ENCODE measurements at regions not wholly inside any gene's neighbourhood (a gene's known extent, or its start where the extent isn't known, plus 50 kb on each side); places are given as distances from the start of the nearest gene placed in this dataset.

GRCh38 chr12:63424671-63425070 is 243.6 kb downstream of the DPY19L2 start:
- Histone ChIP-seq H3K4me3 (ENCODE audit: low read depth, low read length) (no peak overlapping the region), H3K27me3 (replicated peaks; ENCODE audit: control insufficient read depth, insufficient read depth, low read length) (no peaks in the 10 kb centered on the region), H3K9me3 (no peaks in the 10 kb centered on the region), H3K36me3 (ENCODE audit: control insufficient read depth, insufficient read depth, low read length) (no peaks in the 10 kb centered on the region), H3K4me1 (no peaks in the 10 kb centered on the region)
- Mint-ChIP-seq H3K4me1 (ENCODE audit: low read depth, unreplicated experiment) (no peaks in the 10 kb centered on the region), H3K36me3 (ENCODE audit: insufficient read depth, unreplicated experiment) (no peaks in the 10 kb centered on the region), H3K4me3 (ENCODE audit: unreplicated experiment) (no peak overlapping the region), H3K27ac (ENCODE audit: unreplicated experiment) (no peak overlapping the region), H3K9me3 (ENCODE audit: unreplicated experiment) (peaks cover under 1% of the 10 kb centered on the region), H3K27me3 (ENCODE audit: insufficient read depth, unreplicated experiment) (peaks cover 9% of the 10 kb centered on the region)
- CTCF ChIA-PET: no interaction called here
- POLR2A ChIA-PET: no interaction called here
- no TSS peak for BruUV-seq (replicated peaks)
- DNase-seq: no peak
- intact Hi-C loops (cut with micrococcal nuclease; ENCODE audit: unreplicated experiment): no loop called here
- TF ChIP-seq, protein P1, sequence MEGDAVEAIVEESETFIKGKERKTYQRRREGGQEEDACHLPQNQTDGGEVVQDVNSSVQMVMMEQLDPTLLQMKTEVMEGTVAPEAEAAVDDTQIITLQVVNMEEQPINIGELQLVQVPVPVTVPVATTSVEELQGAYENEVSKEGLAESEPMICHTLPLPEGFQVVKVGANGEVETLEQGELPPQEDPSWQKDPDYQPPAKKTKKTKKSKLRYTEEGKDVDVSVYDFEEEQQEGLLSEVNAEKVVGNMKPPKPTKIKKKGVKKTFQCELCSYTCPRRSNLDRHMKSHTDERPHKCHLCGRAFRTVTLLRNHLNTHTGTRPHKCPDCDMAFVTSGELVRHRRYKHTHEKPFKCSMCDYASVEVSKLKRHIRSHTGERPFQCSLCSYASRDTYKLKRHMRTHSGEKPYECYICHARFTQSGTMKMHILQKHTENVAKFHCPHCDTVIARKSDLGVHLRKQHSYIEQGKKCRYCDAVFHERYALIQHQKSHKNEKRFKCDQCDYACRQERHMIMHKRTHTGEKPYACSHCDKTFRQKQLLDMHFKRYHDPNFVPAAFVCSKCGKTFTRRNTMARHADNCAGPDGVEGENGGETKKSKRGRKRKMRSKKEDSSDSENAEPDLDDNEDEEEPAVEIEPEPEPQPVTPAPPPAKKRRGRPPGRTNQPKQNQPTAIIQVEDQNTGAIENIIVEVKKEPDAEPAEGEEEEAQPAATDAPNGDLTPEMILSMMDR (IDR thresholded peaks at IDR 0.05; ENCODE audit: insufficient read depth in 1 of 2, low read depth in 1 of 2, low read length in 1 of 2, severe bottlenecking in 1 of 2, unreplicated experiment in 1 of 2): no peak

DNA sequence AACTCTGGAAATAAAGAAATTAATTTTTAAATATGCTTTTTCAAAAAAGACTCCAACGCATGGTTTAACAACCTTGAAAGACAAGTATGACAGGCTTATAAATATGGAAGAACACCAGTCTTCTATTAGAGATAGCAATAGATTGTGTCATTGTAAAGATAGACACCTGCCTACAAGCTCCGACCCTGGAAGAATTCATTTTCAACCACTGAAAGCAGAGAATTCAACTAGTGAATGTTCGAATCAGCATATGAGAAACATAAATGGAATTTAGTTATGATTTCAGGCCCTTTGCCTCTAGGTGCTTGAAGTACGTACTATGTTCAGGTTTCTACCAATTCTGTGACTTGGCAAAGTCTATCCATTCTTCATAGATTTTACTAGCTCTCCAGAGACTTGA is 244.5 kb downstream of the DPY19L2 start:
- ChIA-PET POLR2A (no interaction called here), CTCF (no interaction called here)
- DNase-seq: no peak
- Histone ChIP-seq H3K27me3 (replicated peaks; ENCODE audit: control insufficient read depth, insufficient read depth, low read length) (no peaks in the 10 kb centered on the region), H3K9me3 (no peaks in the 10 kb centered on the region), H3K4me3 (ENCODE audit: low read depth, low read length) (no peak overlapping the region), H3K36me3 (ENCODE audit: control insufficient read depth, insufficient read depth, low read length) (no peaks in the 10 kb centered on the region), H3K4me1 (no peaks in the 10 kb centered on the region)
- H3K4me1 Mint-ChIP-seq (ENCODE audit: low read depth, unreplicated experiment): peaks cover 6% of the 10 kb centered on the region
- peaks cover 9% of the 10 kb centered on the region for H3K27me3 Mint-ChIP-seq (ENCODE audit: insufficient read depth, unreplicated experiment)
- intact Hi-C loops (cut with micrococcal nuclease; ENCODE audit: unreplicated experiment): no loop called here
- H3K27ac Mint-ChIP-seq (ENCODE audit: unreplicated experiment): no peak overlapping the region
- H3K9me3 Mint-ChIP-seq (ENCODE audit: unreplicated experiment): peaks cover 8% of the 10 kb centered on the region
- no TSS peak for BruUV-seq (replicated peaks)
- TF ChIP-seq, protein P1 (IDR thresholded peaks at IDR 0.05; ENCODE audit: insufficient read depth in 1 of 2, low read depth in 1 of 2, low read length in 1 of 2, severe bottlenecking in 1 of 2, unreplicated experiment in 1 of 2): no peak
- no peaks in the 10 kb centered on the region for H3K36me3 Mint-ChIP-seq (ENCODE audit: insufficient read depth, unreplicated experiment)
- no peak overlapping the region for H3K4me3 Mint-ChIP-seq (ENCODE audit: unreplicated experiment)

- H3K4me1 Mint-ChIP-seq (ENCODE audit: low read depth, unreplicated experiment): peaks cover 7% of the 10 kb centered on the region
- Histone ChIP-seq H3K4me3 (ENCODE audit: low read depth, low read length) (no peak overlapping the region), H3K36me3 (ENCODE audit: control insufficient read depth, insufficient read depth, low read length) (no peaks in the 10 kb centered on the region), H3K27me3 (replicated peaks; ENCODE audit: control insufficient read depth, insufficient read depth, low read length) (no peaks in the 10 kb centered on the region), H3K9me3 (peaks cover 4% of the 10 kb centered on the region; the same call in 1 of the 2 replicates), H3K4me1 (no peaks in the 10 kb centered on the region)
- H3K27ac Mint-ChIP-seq (ENCODE audit: unreplicated experiment): no peak overlapping the region
- intact Hi-C loops (cut with micrococcal nuclease; ENCODE audit: unreplicated experiment): loop anchor here (1.0 kb wide), 2 partner anchors 317 to 382 kb away; no protein-coding TSS in a partner anchor
- TF ChIP-seq, protein P1 (IDR thresholded peaks at IDR 0.05; ENCODE audit: insufficient read depth in 1 of 2, low read depth in 1 of 2, low read length in 1 of 2, severe bottlenecking in 1 of 2, unreplicated experiment in 1 of 2): peak; percentile 57 to 64
- no peak overlapping the region for H3K4me3 Mint-ChIP-seq (ENCODE audit: unreplicated experiment)
- peaks cover 9% of the 10 kb centered on the region for H3K27me3 Mint-ChIP-seq (ENCODE audit: insufficient read depth, unreplicated experiment)
- H3K36me3 Mint-ChIP-seq (ENCODE audit: insufficient read depth, unreplicated experiment): no peaks in the 10 kb centered on the region
- DNase-seq: peak; percentile 45 to 58
- peaks cover 28% of the 10 kb centered on the region for H3K9me3 Mint-ChIP-seq (ENCODE audit: unreplicated experiment)
- ChIA-PET CTCF (interaction anchor here (1.3 kb wide), 1 partner anchor 31 kb away, joined by 3 read pairs; no protein-coding TSS in a partner anchor), POLR2A (no interaction called here)
- BruUV-seq (replicated peaks): no TSS peak
Observed at GRCh38 chr12:63420206-63420644, 248.1 kb downstream of the DPY19L2 start.

Data from Caco-2 (cell line).